OCI-LY3 (cell line): ENCODE measurements at regions not wholly inside any gene's neighbourhood (a gene's known extent, or its start where the extent isn't known, plus 50 kb on each side); places are given as distances from the start of the nearest gene placed in this dataset.

Source experiments
- CTCF ChIP-seq: fragments of 200-600, 300-600 bp; sonication (generic); IDR thresholded peaks from 2 replicates; pipeline ENCODE4 v1.5.1; 2014; ENCODE audit warnings: antibody characterized with exemption, low read length, low read depth
- EZH2phosphoT487 ChIP-seq: fragments of 200-600 bp; shearing (Covaris generic); IDR thresholded peaks from 2 replicates; pipeline ENCODE4 v1.6.1; 2018; ENCODE audit warnings: antibody characterized with exemption, mixed run types, low read depth

- TF ChIP-seq CTCF (no peak), EZH2phosphoT487 (no peak)
These were observed 414.0 kb downstream of the SLC4A3 start for GRCh38 chr2:220041447-220041846.
